HCT116 (cell line): ENCODE measurements at regions not wholly inside any gene's neighbourhood (a gene's known extent, or its start where the extent isn't known, plus 50 kb on each side); places are given as distances from the start of the nearest gene placed in this dataset.

Experiments used
- ATAC-seq: fragments of 200-7000 bp; cut with Tn5 transposase; 2 replicates; pipeline ENCODE4 v1.9.1; 2020; ENCODE audit warnings: mild to moderate bottlenecking, moderate library complexity
- BruUV-seq: library from RNA; stranded (reverse); fragments of 400-500 nt; replicated peaks from 2 replicates; lab custom pipeline; 2021; lab: Mats Ljungman, UMichigan
- CTCF ChIA-PET: fragments of 300-600 bp; sonication (Branson Sonifier 250); formaldehyde crosslinking; loops from one replicate; lab custom pipeline; 2021; ENCODE audit warnings: antibody characterized with exemption; lab: Charles Lee
- POLR2A ChIA-PET: fragments of 300-600, 350-600 bp; sonication (Branson Sonifier 250); formaldehyde crosslinking; loops from one replicate; lab custom pipeline; 2021; ENCODE audit warnings: antibody characterized with exemption; lab: Charles Lee
- RAD21 ChIA-PET, 2 experiments: fragments of 300-600 bp; sonication (Branson Sonifier 250); formaldehyde crosslinking; loops; one replicate each; lab custom pipeline; 2023; ENCODE audit warnings: low total read pairs in 2 of 2; ENCODE audit not compliant: uncharacterized antibody in 2 of 2, unreplicated experiment in 2 of 2, low non-redundant PET in 1 of 2; lab: Charles Lee
- DNase-seq: peaks from one replicate; pipeline ENCODE4 v3.0.0-alpha.2; 2010; ENCODE audit warnings: low read depth, low spot score
- H2AFZ ChIP-seq: fragments of 200-600 bp; shearing (Covaris generic), sonication (generic); 2 replicates; pipeline ENCODE4 v1.6.1; 2017; ENCODE audit warnings: low read depth, mixed run types, mixed read lengths, antibody characterized with exemption, low read length; ENCODE audit not compliant: poor library complexity, severe bottlenecking
- H3K27ac ChIP-seq: 2 replicates; pipeline ENCODE4 v1.5.1; 2012; ENCODE audit warnings: low read depth, low read length
- H3K27me3 ChIP-seq: fragments of 200-600 bp; sonication (generic); 2 replicates; pipeline ENCODE4 v1.6.1; 2016; ENCODE audit warnings: mixed run types, low read length, mixed read lengths; ENCODE audit not compliant: insufficient read depth
- H3K36me3 ChIP-seq, 2 experiments: fragments of 200-500 bp in 1 of 2; fragments of 200-600 bp in 1 of 2; sonication (Bioruptor generic) in 1 of 2; sonication (generic) in 1 of 2; 2 replicates each; pipeline versions ENCODE4 v1.5.1 to v1.6.1; 2014 to 2016; ENCODE audit warnings: low read length in 2 of 2, inconsistent platforms in 1 of 2, mixed read lengths in 1 of 2, mixed run types in 1 of 2; ENCODE audit not compliant: insufficient read depth in 2 of 2, control insufficient read depth in 1 of 2
- H3K4me1 ChIP-seq, 2 experiments: fragments of 200-600 bp in 1 of 2; sonication (generic) in 1 of 2; 2 replicates each; pipeline versions ENCODE4 v1.5.1 to v1.6.1; 2012 to 2017; ENCODE audit warnings: low read length in 2 of 2, inconsistent platforms in 1 of 2, mild to moderate bottlenecking in 1 of 2, mixed read lengths in 1 of 2, mixed run types in 1 of 2, moderate library complexity in 1 of 2; ENCODE audit not compliant: insufficient read depth in 2 of 2, control insufficient read depth in 1 of 2
- H3K4me2 ChIP-seq: fragments of 200-600 bp; sonication (generic); 2 replicates; pipeline ENCODE4 v1.6.1; 2017; ENCODE audit warnings: mixed run types, low read length, mixed read lengths
- H3K4me3 ChIP-seq, 2 experiments: fragments of 200-600 bp in 1 of 2; sonication (generic) in 1 of 2; replicated peaks in 1 of 2; 2 replicates each; pipeline ENCODE4 v1.5.1; 2011 to 2016; ENCODE audit warnings: low read length in 2 of 2, control low read depth in 1 of 2, low read depth in 1 of 2, mild to moderate bottlenecking in 1 of 2, mixed read lengths in 1 of 2, mixed run types in 1 of 2
- H3K79me2 ChIP-seq: fragments of 200-600 bp; sonication (generic); 2 replicates; pipeline ENCODE4 v1.6.1; 2017; ENCODE audit warnings: mild to moderate bottlenecking, mixed run types, low read length, moderate library complexity, mixed read lengths; ENCODE audit not compliant: insufficient read depth
- H3K9ac ChIP-seq: fragments of 200-600 bp; sonication (generic); 2 replicates; pipeline ENCODE4 v1.6.1; 2016; ENCODE audit warnings: low read length, mixed read lengths
- H3K9me2 ChIP-seq: fragments of 200-600 bp; sonication (generic), shearing (Covaris generic); 2 replicates; pipeline ENCODE4 v1.6.1; 2017; ENCODE audit warnings: mixed run types, mild to moderate bottlenecking, moderate library complexity; ENCODE audit not compliant: insufficient read depth
- H3K9me3 ChIP-seq, 2 experiments: fragments of 200-500 bp in 1 of 2; fragments of 200-600 bp in 1 of 2; sonication (Bioruptor generic) in 1 of 2; sonication (generic) in 1 of 2; 2 replicates each; pipeline ENCODE4 v1.6.1; 2014 to 2017; ENCODE audit warnings: low read length in 2 of 2, mixed read lengths in 2 of 2, inconsistent platforms in 1 of 2, low read depth in 1 of 2, mild to moderate bottlenecking in 1 of 2, mixed run types in 1 of 2, moderate library complexity in 1 of 2; ENCODE audit not compliant: control insufficient read depth in 1 of 2, insufficient read depth in 1 of 2
- H4K20me1 ChIP-seq: fragments of 200-600 bp; sonication (generic), shearing (Covaris generic); 2 replicates; pipeline ENCODE4 v1.6.1; 2017; ENCODE audit warnings: mixed run types, mild to moderate bottlenecking, moderate library complexity; ENCODE audit not compliant: insufficient read depth
- CBX3 ChIP-seq: IDR thresholded peaks from 2 replicates; pipeline ENCODE4 v1.6.1; 2012; ENCODE audit warnings: low read depth
- ELF1 ChIP-seq: IDR thresholded peaks from 2 replicates; pipeline ENCODE4 v1.6.1; 2012; ENCODE audit warnings: low read depth, borderline replicate concordance
- FOSL1 ChIP-seq: IDR thresholded peaks from 2 replicates; pipeline ENCODE4 v1.6.1; 2012; ENCODE audit warnings: low read depth
- JUND ChIP-seq: IDR thresholded peaks from 2 replicates; pipeline ENCODE4 v1.6.1; 2012
- MAX ChIP-seq: IDR thresholded peaks from 2 replicates; pipeline ENCODE4 v1.6.1; 2012
- POLR2A ChIP-seq: IDR thresholded peaks from 2 replicates; pipeline ENCODE4 v1.7.0; 2011; ENCODE audit warnings: borderline replicate concordance; ENCODE audit not compliant: insufficient read depth, insufficient read length; ENCODE audit errors: extremely low read depth
- SP1 ChIP-seq: IDR thresholded peaks from 2 replicates; pipeline ENCODE4 v1.6.1; 2012; ENCODE audit warnings: low read depth
- YY1 ChIP-seq: IDR thresholded peaks from 2 replicates; pipeline ENCODE4 v1.6.1; 2011; ENCODE audit warnings: low read length, low read depth, moderate library complexity, mild to moderate bottlenecking; ENCODE audit not compliant: insufficient replicate concordance; ENCODE audit errors: extremely low read depth
- intact Hi-C: fragments of 100-400 bp; cut with micrococcal nuclease; formaldehyde crosslinking; loops from 2 replicates; pipeline ENCODE4 v1.10.0; 2022

- TF ChIP-seq POLR2A: no peak
- no peak for TF ChIP-seq MAX
- TF ChIP-seq YY1: no peak
- TF ChIP-seq ELF1: no peak
- TF ChIP-seq, all 23 proteins: peak for 0
- BruUV-seq: no TSS peak
- ChIA-PET CTCF (no interaction called here), POLR2A (no interaction called here), RAD21 (no interaction called here)
- Histone ChIP-seq H3K9ac (no peak overlapping the region), H3K36me3 (no peaks in the 10 kb centered on the region), H2AFZ (no peak overlapping the region), H3K9me3 (no peaks in the 10 kb centered on the region), H3K27me3 (no peaks in the 10 kb centered on the region), H3K27ac (no peak overlapping the region), H3K79me2 (no peaks in the 10 kb centered on the region), H3K4me2 (no peak overlapping the region), H3K4me3 (no peak overlapping the region), H3K9me2 (no peaks in the 10 kb centered on the region), H3K4me1 (peaks cover 4 to 12% of the 10 kb centered on the region in 2 experiments; a peak in 3 of 4 replicates), H4K20me1 (no peaks in the 10 kb centered on the region)
- ATAC-seq (no peak), DNase-seq (no peak)
- intact Hi-C loops: no loop called here
Observed at GRCh38 chr2:156023229-156023869, 309.2 kb downstream of the NR4A2 start.

DNA sequence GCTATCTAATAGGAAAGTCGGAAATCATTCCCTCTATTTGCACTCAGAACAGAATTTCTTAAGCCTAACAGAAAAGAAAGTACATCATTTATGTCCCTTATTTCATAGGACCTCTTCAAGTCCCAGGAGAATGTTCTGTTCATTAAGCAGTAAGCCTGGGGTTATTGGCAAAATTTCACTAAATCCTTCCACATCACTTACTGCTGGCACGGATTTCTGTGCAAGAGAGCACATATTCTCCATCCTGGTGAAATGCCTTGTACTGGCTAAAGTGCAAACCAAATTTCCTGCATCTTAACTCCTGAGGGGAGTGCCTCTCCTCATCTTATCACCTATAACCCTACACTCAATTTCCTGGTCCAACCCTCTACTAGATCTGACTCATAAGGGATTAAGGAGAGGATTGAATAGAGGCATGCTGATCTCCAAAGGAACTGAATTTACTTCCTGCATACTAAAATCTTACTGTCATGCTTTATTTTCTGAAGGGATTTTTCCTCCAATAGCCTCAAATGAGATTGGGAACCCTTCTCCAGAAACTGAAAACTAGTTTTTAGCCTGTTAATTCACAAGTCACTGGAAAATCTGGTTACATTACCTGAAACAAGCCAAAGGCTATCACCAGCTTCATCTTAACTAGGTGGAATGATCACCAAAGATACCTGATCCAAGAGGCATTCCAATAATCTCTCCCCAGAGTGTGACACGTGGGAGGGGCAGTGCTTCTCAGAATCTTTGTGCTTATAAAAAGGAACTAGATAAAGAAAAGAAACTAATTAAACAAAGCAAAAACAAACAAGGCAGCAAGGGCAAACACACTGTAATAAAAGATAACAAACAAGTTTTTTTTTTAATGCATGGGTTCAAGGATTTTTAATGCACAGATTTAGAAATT is 311.1 kb downstream of the NR4A2 start:
- no peak overlapping the region for H2AFZ ChIP-seq
- no peaks in the 10 kb centered on the region for H3K9me3 ChIP-seq
- intact Hi-C loops: no loop called here
- H3K9ac ChIP-seq: no peak overlapping the region
- peaks cover 4 to 12% of the 10 kb centered on the region in 2 experiments; a peak in 3 of 4 replicates for H3K4me1 ChIP-seq
- POLR2A ChIA-PET: no interaction called here
- H3K27me3 ChIP-seq: no peaks in the 10 kb centered on the region
- peak; percentile 18 for DNase-seq
- H3K36me3 ChIP-seq: no peaks in the 10 kb centered on the region
- H3K9me2 ChIP-seq: no peaks in the 10 kb centered on the region
- H4K20me1 ChIP-seq: no peaks in the 10 kb centered on the region
- H3K4me3 ChIP-seq: no peak overlapping the region
- peak; percentile 49; the same call in 1 of the 2 replicates for ATAC-seq
- no peaks in the 10 kb centered on the region for H3K79me2 ChIP-seq
- RAD21 ChIA-PET: no interaction called here
- peak overlapping the region; percentile 36 for H3K4me2 ChIP-seq
- no peak overlapping the region for H3K27ac ChIP-seq
- TF ChIP-seq ELF1: peak; percentile 27; the same call in 1 of the 2 replicates
- TF ChIP-seq YY1: no peak
- TF ChIP-seq JUND: peak; percentile 26; the same call in 1 of the 2 replicates
- TF ChIP-seq CBX3: peak; percentile 57; the same call in 1 of the 2 replicates
- TF ChIP-seq SP1: peak; percentile 34
- TF ChIP-seq FOSL1: peak; percentile 56; the same call in 1 of the 2 replicates
- BruUV-seq: no TSS peak
- CTCF ChIA-PET: no interaction called here
